Astrocyte of the cerebellum (primary cell): ENCODE measurements at regions not wholly inside any gene's neighbourhood (a gene's known extent, or its start where the extent isn't known, plus 50 kb on each side); places are given as distances from the start of the nearest gene placed in this dataset.

Experiments used
- DNase-seq: peaks from one replicate; pipeline ENCODE4 v3.0.0-alpha.2; 2011; ENCODE audit warnings: low read depth
- H3K4me3 ChIP-seq: 2 replicates; pipeline ENCODE4 v1.5.1; 2011; ENCODE audit warnings: mild to moderate bottlenecking, low read depth, low read length, moderate library complexity
- in situ Hi-C: cut with HindIII; loops from 2 replicates; pipeline ENCODE4 v1.10.0; 2017; ENCODE audit warnings: low sequenced_read_pairs
- TF ChIP-seq, protein P1 (sequence below): IDR thresholded peaks from 2 replicates; pipeline ENCODE4 v1.5.1; 2012; ENCODE audit warnings: low read length, low read depth, moderate library complexity, mild to moderate bottlenecking; ENCODE audit errors: missing control alignments

DNA sequence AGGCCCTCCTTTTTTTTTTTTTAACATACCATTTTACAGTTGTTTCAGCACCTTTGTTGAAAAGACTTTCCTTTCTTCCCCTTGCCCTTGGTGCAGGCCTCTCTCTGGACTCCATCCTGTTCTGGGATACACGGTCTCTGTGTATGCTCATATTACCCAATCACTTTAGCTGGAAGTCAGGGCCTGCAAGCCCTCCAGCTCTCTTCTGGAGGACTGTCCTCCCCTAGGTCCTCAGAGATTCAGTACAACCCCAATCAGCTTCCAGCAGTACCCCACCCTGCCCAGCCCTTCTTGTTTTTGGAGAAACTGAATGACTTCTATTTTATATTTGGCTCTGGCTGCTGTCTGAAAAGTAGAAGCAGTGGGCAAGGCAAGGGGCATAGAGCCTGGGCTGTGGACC, 270.8 kb downstream of the KLF13 start:
- no peak for DNase-seq
- no peak overlapping the region for H3K4me3 ChIP-seq
- in situ Hi-C loops, result no loop called here
- TF ChIP-seq, protein P1, sequence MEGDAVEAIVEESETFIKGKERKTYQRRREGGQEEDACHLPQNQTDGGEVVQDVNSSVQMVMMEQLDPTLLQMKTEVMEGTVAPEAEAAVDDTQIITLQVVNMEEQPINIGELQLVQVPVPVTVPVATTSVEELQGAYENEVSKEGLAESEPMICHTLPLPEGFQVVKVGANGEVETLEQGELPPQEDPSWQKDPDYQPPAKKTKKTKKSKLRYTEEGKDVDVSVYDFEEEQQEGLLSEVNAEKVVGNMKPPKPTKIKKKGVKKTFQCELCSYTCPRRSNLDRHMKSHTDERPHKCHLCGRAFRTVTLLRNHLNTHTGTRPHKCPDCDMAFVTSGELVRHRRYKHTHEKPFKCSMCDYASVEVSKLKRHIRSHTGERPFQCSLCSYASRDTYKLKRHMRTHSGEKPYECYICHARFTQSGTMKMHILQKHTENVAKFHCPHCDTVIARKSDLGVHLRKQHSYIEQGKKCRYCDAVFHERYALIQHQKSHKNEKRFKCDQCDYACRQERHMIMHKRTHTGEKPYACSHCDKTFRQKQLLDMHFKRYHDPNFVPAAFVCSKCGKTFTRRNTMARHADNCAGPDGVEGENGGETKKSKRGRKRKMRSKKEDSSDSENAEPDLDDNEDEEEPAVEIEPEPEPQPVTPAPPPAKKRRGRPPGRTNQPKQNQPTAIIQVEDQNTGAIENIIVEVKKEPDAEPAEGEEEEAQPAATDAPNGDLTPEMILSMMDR, result no peak

DNA sequence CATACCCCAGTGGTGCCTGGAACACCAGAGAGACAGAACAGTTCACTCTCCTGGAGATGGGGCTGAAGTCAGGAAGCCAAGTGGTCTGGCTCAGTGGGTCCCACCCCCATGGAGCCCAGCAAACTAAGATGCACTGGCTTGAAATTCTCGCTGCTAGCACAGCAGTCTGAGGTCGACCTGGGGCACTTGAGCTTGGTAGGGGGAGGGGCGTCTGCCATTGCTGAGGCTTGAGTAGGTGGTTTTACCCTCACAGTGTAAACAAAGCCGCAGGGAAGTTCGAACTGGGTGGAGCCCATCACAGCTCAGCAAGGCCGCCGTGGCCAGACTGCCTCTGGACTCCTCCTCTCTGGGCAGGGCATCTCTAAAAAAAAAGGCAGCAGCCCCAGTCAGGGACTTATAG, 272.0 kb downstream of the KLF13 start:
- in situ Hi-C loops, result no loop called here
- TF ChIP-seq, protein P1, result no peak
- no peak for DNase-seq
- H3K4me3 ChIP-seq, result no peak overlapping the region

DNA sequence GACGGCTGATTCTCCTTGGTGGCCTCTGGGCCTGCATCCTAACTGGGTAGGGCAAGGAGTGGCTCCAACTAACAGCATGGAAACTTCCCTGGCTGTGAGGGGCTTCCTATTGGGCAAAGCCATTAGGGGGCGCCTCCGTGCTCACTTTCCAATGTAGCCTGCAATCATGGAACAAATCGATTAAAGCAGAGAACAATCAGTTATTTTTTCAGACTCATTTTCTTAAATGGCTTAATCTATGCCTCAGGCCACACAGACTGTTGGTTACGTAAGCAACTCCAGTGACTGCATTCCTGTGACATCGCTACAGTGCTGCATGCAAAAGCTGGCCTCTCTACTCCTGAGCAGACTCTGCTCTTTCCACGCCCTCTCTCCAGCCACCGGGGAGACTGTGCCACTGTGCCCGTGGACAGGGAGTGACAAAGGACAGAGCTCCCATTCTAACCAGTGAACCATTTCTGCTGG, 278.9 kb downstream of the KLF13 start:
- peak; percentile 29 for DNase-seq
- TF ChIP-seq, protein P1, result peak; percentile 33
- in situ Hi-C loops, result no loop called here
- no peak overlapping the region for H3K4me3 ChIP-seq

DNA sequence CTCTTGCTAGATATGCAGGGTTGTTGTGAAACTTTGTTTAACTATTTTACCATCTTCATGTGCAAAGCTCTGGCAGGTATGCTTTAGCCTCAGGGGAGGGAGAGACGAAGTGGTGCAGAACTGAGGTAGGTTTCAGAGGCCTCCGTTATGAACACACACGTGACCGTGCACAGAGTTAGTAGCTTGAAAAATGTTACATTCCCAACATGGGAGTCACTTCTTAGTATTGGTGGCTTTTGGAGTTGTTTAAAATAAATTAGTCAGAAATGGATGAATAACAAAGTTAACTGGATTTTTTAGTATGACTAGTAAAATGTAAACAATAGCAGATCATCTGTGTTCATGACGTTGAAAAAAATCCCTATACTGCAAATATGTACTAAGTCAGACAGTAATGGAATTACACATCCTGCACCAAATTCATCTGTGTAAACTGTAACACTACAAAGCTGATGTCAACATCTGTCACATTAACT, 279.6 kb downstream of the KLF13 start:
- in situ Hi-C loops, result no loop called here
- DNase-seq, result no peak
- H3K4me3 ChIP-seq, result no peak overlapping the region
- TF ChIP-seq, protein P1, result no peak

DNA sequence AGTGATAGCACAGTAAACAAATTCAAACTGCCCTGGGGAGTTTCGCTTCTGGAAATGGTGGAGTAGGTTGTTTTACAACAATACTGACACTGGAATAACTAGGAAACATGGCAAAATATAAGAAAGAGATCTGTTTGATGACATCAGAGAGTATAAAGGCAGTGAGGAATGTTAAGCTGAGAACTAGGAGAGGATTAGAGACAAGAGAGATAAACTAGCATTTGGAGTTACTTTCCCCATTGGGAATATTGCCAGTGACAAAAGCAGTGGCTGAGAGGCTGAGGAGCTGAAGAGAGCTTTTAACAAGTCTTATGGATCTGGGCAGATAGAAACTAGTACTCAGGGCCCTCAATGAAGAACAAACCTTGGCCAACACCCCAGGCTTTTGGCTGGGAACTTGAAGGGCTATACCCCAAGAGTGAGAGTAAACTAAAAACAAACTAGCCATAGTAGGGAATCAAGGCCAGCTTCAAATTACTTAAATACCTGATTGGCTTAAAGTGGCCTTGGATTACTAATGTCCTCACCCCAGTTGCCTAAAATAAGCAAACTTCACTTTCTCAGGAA, 280.4 kb downstream of the KLF13 start:
- H3K4me3 ChIP-seq, result no peak overlapping the region
- TF ChIP-seq, protein P1, result no peak
- in situ Hi-C loops, result no loop called here
- DNase-seq, result no peak

DNA sequence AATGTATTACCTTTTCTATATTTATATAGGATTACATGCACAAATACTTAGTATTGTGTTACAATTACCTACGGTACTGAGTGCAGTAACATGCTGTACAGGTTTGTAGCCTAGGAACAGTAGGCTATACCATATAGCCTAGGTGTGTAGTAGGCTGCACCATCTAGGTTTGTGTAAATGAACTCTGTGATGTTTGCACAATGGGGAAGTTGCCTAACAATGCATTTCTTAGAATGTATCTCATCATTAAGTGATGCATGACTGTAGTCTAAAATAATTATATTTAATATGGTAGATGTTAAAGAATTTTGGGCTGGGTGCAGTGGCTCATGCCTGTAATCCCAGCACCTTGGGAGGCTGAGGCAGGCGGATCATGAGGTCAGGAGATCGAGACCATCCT, 281.0 kb downstream of the KLF13 start:
- TF ChIP-seq, protein P1, result no peak
- in situ Hi-C loops, result no loop called here
- no peak for DNase-seq
- H3K4me3 ChIP-seq, result no peak overlapping the region

DNA sequence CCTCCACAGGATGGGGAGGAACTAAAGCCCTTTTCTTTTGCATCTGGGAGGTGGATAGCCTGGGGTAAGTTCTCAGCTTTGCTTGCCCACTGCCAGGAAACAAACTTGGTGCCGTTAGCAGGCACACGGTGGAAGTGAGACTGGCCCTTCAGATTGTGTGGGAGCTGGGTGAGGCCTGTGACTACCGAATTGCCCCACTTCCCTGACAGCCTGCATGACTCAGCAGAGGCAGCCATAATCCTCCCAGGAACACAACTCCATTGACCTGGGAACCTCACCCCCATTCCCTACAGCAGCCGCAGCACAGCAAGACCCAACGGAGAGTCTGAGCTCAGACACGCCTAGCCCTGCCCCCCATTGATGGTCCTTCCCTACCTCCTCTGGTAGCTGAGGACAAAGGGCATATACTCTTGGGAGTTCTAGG, 282.6 kb downstream of the KLF13 start:
- TF ChIP-seq, protein P1, result no peak
- DNase-seq, result no peak
- no peak overlapping the region for H3K4me3 ChIP-seq
- in situ Hi-C loops, result no loop called here
